OCI-LY1 (cell line): ENCODE measurements at regions not wholly inside any gene's neighbourhood (a gene's known extent, or its start where the extent isn't known, plus 50 kb on each side); places are given as distances from the start of the nearest gene placed in this dataset.

Experiments used
- H2AFZ ChIP-seq: fragments of 200-600 bp; sonication (generic), shearing (Covaris generic); 2 replicates; pipeline ENCODE4 v1.6.0; 2014; ENCODE audit warnings: antibody characterized with exemption, mild to moderate bottlenecking, low read length
- H3F3A ChIP-seq: fragments of 200-600 bp; sonication (generic), shearing (Covaris generic); 2 replicates; pipeline ENCODE4 v1.6.0; 2014; ENCODE audit warnings: mild to moderate bottlenecking, antibody characterized with exemption, low read length, moderate library complexity; ENCODE audit not compliant: insufficient read depth
- H3K27ac ChIP-seq: fragments of 200-600 bp; sonication (generic); 2 replicates; pipeline ENCODE4 v1.5.1; 2014; ENCODE audit warnings: low read length, mixed run types, mild to moderate bottlenecking, low read depth; ENCODE audit not compliant: poor library complexity, severe bottlenecking
- H3K27me3 ChIP-seq: fragments of 200-600 bp; sonication (generic); 2 replicates; pipeline ENCODE4 v1.6.0; 2014; ENCODE audit warnings: antibody characterized with exemption, mild to moderate bottlenecking, low read length, moderate library complexity; ENCODE audit not compliant: insufficient read depth
- H3K36me3 ChIP-seq: fragments of 200-600 bp; sonication (generic); 2 replicates; pipeline ENCODE4 v1.6.1; 2014; ENCODE audit warnings: mild to moderate bottlenecking, antibody characterized with exemption, low read length, moderate library complexity, mixed read lengths; ENCODE audit not compliant: insufficient read depth
- H3K4me1 ChIP-seq: fragments of 200-600 bp; sonication (generic); 2 replicates; pipeline ENCODE4 v1.5.1; 2014; ENCODE audit warnings: mild to moderate bottlenecking, low read length, moderate library complexity; ENCODE audit not compliant: insufficient read depth, severe bottlenecking
- H3K4me2 ChIP-seq: fragments of 200-600 bp; sonication (generic), shearing (Covaris generic); 2 replicates; pipeline ENCODE4 v1.6.1; 2014; ENCODE audit warnings: low read length
- H3K4me3 ChIP-seq: fragments of 200-600 bp; sonication (generic); 2 replicates; pipeline ENCODE4 v1.5.1; 2014; ENCODE audit warnings: low read length, low read depth, mild to moderate bottlenecking, mixed read lengths; ENCODE audit not compliant: poor library complexity, severe bottlenecking
- H3K79me2 ChIP-seq: fragments of 200-600 bp; shearing (Covaris generic); 2 replicates; pipeline ENCODE4 v1.6.1; 2016; ENCODE audit warnings: mixed run types, low read length, mixed read lengths; ENCODE audit not compliant: insufficient read depth
- H3K9ac ChIP-seq: fragments of 200-600 bp; sonication (generic), shearing (Covaris generic); 2 replicates; pipeline ENCODE4 v1.6.1; 2014; ENCODE audit warnings: mild to moderate bottlenecking, low read length, mixed read lengths
- H3K9me2 ChIP-seq: fragments of 200-600 bp; sonication (generic), shearing (Covaris generic); 2 replicates; pipeline ENCODE4 v1.6.1; 2014; ENCODE audit warnings: low read depth, mild to moderate bottlenecking, low read length, mixed read lengths
- H3K9me3 ChIP-seq: fragments of 200-600 bp; shearing (Covaris generic); 2 replicates; pipeline ENCODE4 v1.6.1; 2014; ENCODE audit warnings: low read length, mixed read lengths
- H4K20me1 ChIP-seq: fragments of 200-600 bp; sonication (generic), shearing (Covaris generic); 2 replicates; pipeline ENCODE4 v1.6.0; 2016; ENCODE audit warnings: mild to moderate bottlenecking, low read length; ENCODE audit not compliant: insufficient read depth
- EZH2 ChIP-seq: fragments of 200-600 bp; sonication (generic), shearing (Covaris generic); IDR thresholded peaks from 2 replicates; pipeline ENCODE4 v1.8.0; 2017; ENCODE audit warnings: borderline replicate concordance, mixed run types, mild to moderate bottlenecking, antibody characterized with exemption, low read length, moderate library complexity, mixed read lengths
- TF ChIP-seq, protein P1 (sequence below): fragments of 200-600 bp; sonication (generic), shearing (Covaris generic); IDR thresholded peaks from 2 replicates; pipeline ENCODE4 v1.5.1; 2017; ENCODE audit warnings: mild to moderate bottlenecking, antibody characterized with exemption, low read length, moderate library complexity, mixed read lengths

DNA sequence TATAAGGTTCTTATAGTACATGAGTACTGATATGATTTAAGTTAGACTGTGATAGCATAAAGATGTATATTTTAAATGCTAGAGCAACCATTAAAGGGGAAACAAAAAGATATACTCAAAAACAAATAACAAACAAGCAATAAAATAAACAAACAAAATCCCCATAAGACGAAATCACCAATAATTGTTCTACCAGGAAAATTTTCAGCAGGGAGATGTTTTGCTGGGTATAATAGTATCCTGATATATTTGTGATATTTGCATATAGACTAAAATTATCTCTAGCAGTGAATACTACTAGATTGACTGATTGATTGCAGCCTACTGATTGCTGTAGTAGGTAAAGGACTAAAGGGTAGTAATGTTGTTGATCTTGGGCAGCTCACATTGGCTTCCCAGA, 177.4 kb downstream of the TMEM182 start:
- no peak overlapping the region for H3K4me2 ChIP-seq
- TF ChIP-seq, protein P1, sequence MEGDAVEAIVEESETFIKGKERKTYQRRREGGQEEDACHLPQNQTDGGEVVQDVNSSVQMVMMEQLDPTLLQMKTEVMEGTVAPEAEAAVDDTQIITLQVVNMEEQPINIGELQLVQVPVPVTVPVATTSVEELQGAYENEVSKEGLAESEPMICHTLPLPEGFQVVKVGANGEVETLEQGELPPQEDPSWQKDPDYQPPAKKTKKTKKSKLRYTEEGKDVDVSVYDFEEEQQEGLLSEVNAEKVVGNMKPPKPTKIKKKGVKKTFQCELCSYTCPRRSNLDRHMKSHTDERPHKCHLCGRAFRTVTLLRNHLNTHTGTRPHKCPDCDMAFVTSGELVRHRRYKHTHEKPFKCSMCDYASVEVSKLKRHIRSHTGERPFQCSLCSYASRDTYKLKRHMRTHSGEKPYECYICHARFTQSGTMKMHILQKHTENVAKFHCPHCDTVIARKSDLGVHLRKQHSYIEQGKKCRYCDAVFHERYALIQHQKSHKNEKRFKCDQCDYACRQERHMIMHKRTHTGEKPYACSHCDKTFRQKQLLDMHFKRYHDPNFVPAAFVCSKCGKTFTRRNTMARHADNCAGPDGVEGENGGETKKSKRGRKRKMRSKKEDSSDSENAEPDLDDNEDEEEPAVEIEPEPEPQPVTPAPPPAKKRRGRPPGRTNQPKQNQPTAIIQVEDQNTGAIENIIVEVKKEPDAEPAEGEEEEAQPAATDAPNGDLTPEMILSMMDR: no peak
- TF ChIP-seq EZH2: no peak
- H4K20me1 ChIP-seq: no peaks in the 10 kb centered on the region
- H3K9me2 ChIP-seq: no peaks in the 10 kb centered on the region
- no peak overlapping the region for H2AFZ ChIP-seq
- no peak overlapping the region for H3K27ac ChIP-seq
- H3K27me3 ChIP-seq: no peaks in the 10 kb centered on the region
- H3K36me3 ChIP-seq: no peaks in the 10 kb centered on the region
- no peaks in the 10 kb centered on the region for H3F3A ChIP-seq
- H3K79me2 ChIP-seq: no peaks in the 10 kb centered on the region
- H3K4me1 ChIP-seq: no peaks in the 10 kb centered on the region
- no peak overlapping the region for H3K9ac ChIP-seq
- no peak overlapping the region for H3K4me3 ChIP-seq
- no peaks in the 10 kb centered on the region for H3K9me3 ChIP-seq

DNA sequence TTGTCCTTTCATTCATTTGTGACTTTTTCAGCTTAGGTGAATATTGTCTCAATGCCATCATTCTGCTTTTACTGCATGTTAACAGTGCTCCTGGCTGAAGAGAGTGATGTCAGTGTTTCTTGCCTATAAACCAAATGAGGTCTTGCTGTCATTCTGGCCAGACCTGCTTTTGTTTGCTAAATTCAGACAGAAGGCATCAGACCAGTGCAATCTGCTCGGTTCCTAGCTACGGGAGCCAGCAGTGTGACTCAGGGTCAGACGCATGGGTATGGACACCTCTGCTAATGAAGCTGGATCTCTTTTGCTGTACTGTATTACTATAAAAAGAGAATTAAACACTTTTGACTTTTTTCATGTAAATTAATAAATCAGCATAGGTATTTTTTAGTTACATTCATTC, 178.9 kb downstream of the TMEM182 start:
- H3K9me3 ChIP-seq: no peaks in the 10 kb centered on the region
- no peaks in the 10 kb centered on the region for H3K79me2 ChIP-seq
- H3K4me2 ChIP-seq: no peak overlapping the region
- no peaks in the 10 kb centered on the region for H3K36me3 ChIP-seq
- no peak for TF ChIP-seq EZH2
- TF ChIP-seq, protein P1: no peak
- H3K27me3 ChIP-seq: no peaks in the 10 kb centered on the region
- H3K4me3 ChIP-seq: no peak overlapping the region
- no peaks in the 10 kb centered on the region for H4K20me1 ChIP-seq
- H3K27ac ChIP-seq: no peak overlapping the region
- H2AFZ ChIP-seq: no peak overlapping the region
- H3K4me1 ChIP-seq: no peaks in the 10 kb centered on the region
- no peaks in the 10 kb centered on the region for H3F3A ChIP-seq
- H3K9ac ChIP-seq: no peak overlapping the region
- H3K9me2 ChIP-seq: no peaks in the 10 kb centered on the region

DNA sequence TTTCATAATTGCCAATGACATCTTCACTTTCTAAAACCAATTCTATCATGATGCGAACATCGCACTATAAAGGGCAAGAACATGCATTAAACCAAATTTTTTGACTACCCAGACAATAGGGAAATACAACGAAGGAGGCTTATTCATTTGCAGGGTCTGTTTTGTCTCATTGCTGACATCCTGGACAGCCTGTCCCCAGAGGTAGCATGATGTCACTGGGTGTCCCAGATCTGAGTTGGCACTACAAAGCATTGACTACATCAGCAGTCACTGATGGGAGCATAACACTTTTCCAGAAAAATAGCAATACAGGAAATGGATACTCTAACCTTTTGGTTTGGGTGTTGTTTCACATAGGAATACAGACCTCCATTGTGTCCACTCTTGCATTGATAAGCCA, 180.3 kb downstream of the TMEM182 start:
- Histone ChIP-seq H3K79me2 (no peaks in the 10 kb centered on the region), H3K27ac (no peak overlapping the region), H2AFZ (no peak overlapping the region), H3K4me1 (no peaks in the 10 kb centered on the region), H3K9me2 (no peaks in the 10 kb centered on the region), H3K4me2 (no peak overlapping the region), H3F3A (no peaks in the 10 kb centered on the region), H3K36me3 (no peaks in the 10 kb centered on the region), H4K20me1 (no peaks in the 10 kb centered on the region), H3K9ac (no peak overlapping the region), H3K4me3 (no peak overlapping the region), H3K9me3 (no peaks in the 10 kb centered on the region), H3K27me3 (no peaks in the 10 kb centered on the region)
- TF ChIP-seq, protein P1: no peak
- TF ChIP-seq EZH2: no peak
